Cardiac muscle cell (in vitro differentiated cells and primary cell): ENCODE measurements at regions not wholly inside any gene's neighbourhood (a gene's known extent, or its start where the extent isn't known, plus 50 kb on each side); places are given as distances from the start of the nearest gene placed in this dataset.

Experiments
- DNase-seq, 2 donors: peaks; one replicate each; pipeline versions ENCODE4 v3.0.0 to v3.0.0-alpha.2; 2010 to 2017; ENCODE audit warnings: low read depth in 1 of 2, low spot score in 1 of 2
- H3K27ac ChIP-seq: fragments of 200-600 bp; sonication (generic); 2 replicates; pipeline ENCODE4 v1.5.1; 2016
- H3K27me3 ChIP-seq: fragments of 200-600 bp; sonication (generic); 2 replicates; pipeline ENCODE4 v1.6.0; 2016; ENCODE audit warnings: control low read depth
- H3K36me3 ChIP-seq: fragments of 200-600 bp; sonication (generic); 2 replicates; pipeline ENCODE4 v1.5.1; 2016; ENCODE audit warnings: control low read depth
- H3K4me1 ChIP-seq: fragments of 200-600 bp; sonication (generic); 2 replicates; pipeline ENCODE4 v1.8.1; 2017; ENCODE audit warnings: low read depth, mild to moderate bottlenecking, mixed run types
- H3K4me3 ChIP-seq: fragments of 200-600 bp; sonication (generic); 2 replicates; pipeline ENCODE4 v1.5.1; 2016; ENCODE audit warnings: mild to moderate bottlenecking
- H3K9me3 ChIP-seq: fragments of 200-600 bp; sonication (generic); 2 replicates; pipeline ENCODE4 v1.5.1; 2017; ENCODE audit warnings: low read depth, mild to moderate bottlenecking, control low read depth
- CTCF ChIP-seq: IDR thresholded peaks from 2 replicates; pipeline ENCODE4 v1.5.1; 2012; ENCODE audit warnings: low read depth, mild to moderate bottlenecking, low read length

- Histone ChIP-seq H3K27me3 (no peaks in the 10 kb centered on the region), H3K4me3 (no peak overlapping the region), H3K27ac (no peak overlapping the region), H3K4me1 (no peaks in the 10 kb centered on the region), H3K36me3 (no peaks in the 10 kb centered on the region), H3K9me3 (no peaks in the 10 kb centered on the region)
- no peak for TF ChIP-seq CTCF
- DNase-seq, result no peak
Measured at GRCh38 chr2:239826786-239827522, 198.2 kb downstream of the NDUFA10 start.

GRCh38 chr2:239826376-239826775, 198.8 kb downstream of the NDUFA10 start:
- no peak overlapping the region for H3K4me3 ChIP-seq
- H3K27me3 ChIP-seq, result no peaks in the 10 kb centered on the region
- H3K36me3 ChIP-seq, result no peaks in the 10 kb centered on the region
- H3K27ac ChIP-seq, result no peak overlapping the region
- no peaks in the 10 kb centered on the region for H3K9me3 ChIP-seq
- no peaks in the 10 kb centered on the region for H3K4me1 ChIP-seq
- TF ChIP-seq CTCF, result no peak
- DNase-seq, result no peak

GRCh38 chr2:239825705-239825979, 199.5 kb downstream of the NDUFA10 start:
- no peak for TF ChIP-seq CTCF
- H3K4me1 ChIP-seq, result no peaks in the 10 kb centered on the region
- DNase-seq, result no peak

GRCh38 chr2:239824866-239825704, 200.1 kb downstream of the NDUFA10 start:
- Histone ChIP-seq H3K4me3 (no peak overlapping the region), H3K4me1 (no peaks in the 10 kb centered on the region), H3K36me3 (no peaks in the 10 kb centered on the region), H3K9me3 (no peaks in the 10 kb centered on the region), H3K27me3 (no peaks in the 10 kb centered on the region), H3K27ac (no peak overlapping the region)
- no peak for DNase-seq
- no peak for TF ChIP-seq CTCF

More at GRCh38 chr2:239825705-239825979, 199.5 kb downstream of the NDUFA10 start:
- no peak overlapping the region for H3K27ac ChIP-seq
- no peaks in the 10 kb centered on the region for H3K27me3 ChIP-seq
- no peaks in the 10 kb centered on the region for H3K9me3 ChIP-seq
- no peaks in the 10 kb centered on the region for H3K36me3 ChIP-seq
- H3K4me3 ChIP-seq, result no peak overlapping the region

GRCh38 chr2:239824046-239824694, 201.0 kb downstream of the NDUFA10 start:
- no peak for TF ChIP-seq CTCF
- no peaks in the 10 kb centered on the region for H3K9me3 ChIP-seq
- H3K4me3 ChIP-seq, result no peak overlapping the region
- H3K27me3 ChIP-seq, result no peaks in the 10 kb centered on the region
- DNase-seq, result peak in 1 of 2 donors; percentile 6
- H3K4me1 ChIP-seq, result no peaks in the 10 kb centered on the region
- no peak overlapping the region for H3K27ac ChIP-seq
- H3K36me3 ChIP-seq, result no peaks in the 10 kb centered on the region
